Peyer's patch (tissue), 4 donors: ENCODE measurements at regions not wholly inside any gene's neighbourhood (a gene's known extent, or its start where the extent isn't known, plus 50 kb on each side); places are given as distances from the start of the nearest gene placed in this dataset.

ENCODE experiments used
- POLR2A ChIP-seq, 2 donors: fragments of 450-650 bp; IDR thresholded peaks; one replicate each; pipeline ENCODE4 v1.5.1; 2017; ENCODE audit warnings: antibody characterized with exemption in 2 of 2, mild to moderate bottlenecking in 2 of 2, moderate library complexity in 2 of 2
- TF ChIP-seq, protein P1 (sequence below), 6 experiments: fragments of 450-650 bp in 4 of 6; fragments of 200-600 bp in 2 of 6; sonication (generic) in 1 of 6; IDR thresholded peaks; one replicate each; pipeline ENCODE4 v1.5.1; 2017 to 2019; ENCODE audit warnings: antibody characterized with exemption in 6 of 6, mild to moderate bottlenecking in 3 of 6, moderate library complexity in 1 of 6

GRCh38 chr18:56515522-56515921, 122.9 kb downstream of the TXNL1 start:
- TF ChIP-seq, protein P1, sequence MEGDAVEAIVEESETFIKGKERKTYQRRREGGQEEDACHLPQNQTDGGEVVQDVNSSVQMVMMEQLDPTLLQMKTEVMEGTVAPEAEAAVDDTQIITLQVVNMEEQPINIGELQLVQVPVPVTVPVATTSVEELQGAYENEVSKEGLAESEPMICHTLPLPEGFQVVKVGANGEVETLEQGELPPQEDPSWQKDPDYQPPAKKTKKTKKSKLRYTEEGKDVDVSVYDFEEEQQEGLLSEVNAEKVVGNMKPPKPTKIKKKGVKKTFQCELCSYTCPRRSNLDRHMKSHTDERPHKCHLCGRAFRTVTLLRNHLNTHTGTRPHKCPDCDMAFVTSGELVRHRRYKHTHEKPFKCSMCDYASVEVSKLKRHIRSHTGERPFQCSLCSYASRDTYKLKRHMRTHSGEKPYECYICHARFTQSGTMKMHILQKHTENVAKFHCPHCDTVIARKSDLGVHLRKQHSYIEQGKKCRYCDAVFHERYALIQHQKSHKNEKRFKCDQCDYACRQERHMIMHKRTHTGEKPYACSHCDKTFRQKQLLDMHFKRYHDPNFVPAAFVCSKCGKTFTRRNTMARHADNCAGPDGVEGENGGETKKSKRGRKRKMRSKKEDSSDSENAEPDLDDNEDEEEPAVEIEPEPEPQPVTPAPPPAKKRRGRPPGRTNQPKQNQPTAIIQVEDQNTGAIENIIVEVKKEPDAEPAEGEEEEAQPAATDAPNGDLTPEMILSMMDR (IDR thresholded peaks at IDR 0.05), result no peak
- TF ChIP-seq POLR2A (IDR thresholded peaks at IDR 0.05), result no peak
